ENCODE measurements at regions not wholly inside any gene's neighbourhood (a gene's known extent, or its start where the extent isn't known, plus 50 kb on each side); places are given as distances from the start of the nearest gene placed in this dataset.
"Not testable (repeated sequence)": the region's sequence is repeated elsewhere in the genome, so short reads cannot be mapped to it uniquely, and the experiment has no call there.

DNA sequence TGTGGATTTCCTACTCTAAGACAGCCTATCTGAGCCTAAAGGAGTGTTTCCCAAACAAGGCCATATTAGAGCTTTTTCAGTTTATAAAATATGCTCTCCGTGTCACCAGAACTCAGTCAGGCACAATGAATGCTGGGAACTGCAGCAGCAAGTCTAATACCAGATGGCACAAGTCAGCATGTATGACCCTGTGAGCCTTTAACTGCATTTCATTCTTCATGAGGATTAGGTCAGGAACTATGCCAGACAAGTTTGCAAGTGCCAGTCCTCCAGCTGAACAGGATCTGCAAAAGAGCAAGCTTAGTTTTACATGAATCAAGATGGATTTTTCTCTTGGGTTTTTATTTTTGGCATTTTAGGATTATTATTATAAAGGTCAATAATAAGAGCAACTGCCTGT lies 66.7 kb upstream of the SAMD5 start:
- peak; percentile 18 for DNase-seq (ENCODE audit: low read depth)

DNA sequence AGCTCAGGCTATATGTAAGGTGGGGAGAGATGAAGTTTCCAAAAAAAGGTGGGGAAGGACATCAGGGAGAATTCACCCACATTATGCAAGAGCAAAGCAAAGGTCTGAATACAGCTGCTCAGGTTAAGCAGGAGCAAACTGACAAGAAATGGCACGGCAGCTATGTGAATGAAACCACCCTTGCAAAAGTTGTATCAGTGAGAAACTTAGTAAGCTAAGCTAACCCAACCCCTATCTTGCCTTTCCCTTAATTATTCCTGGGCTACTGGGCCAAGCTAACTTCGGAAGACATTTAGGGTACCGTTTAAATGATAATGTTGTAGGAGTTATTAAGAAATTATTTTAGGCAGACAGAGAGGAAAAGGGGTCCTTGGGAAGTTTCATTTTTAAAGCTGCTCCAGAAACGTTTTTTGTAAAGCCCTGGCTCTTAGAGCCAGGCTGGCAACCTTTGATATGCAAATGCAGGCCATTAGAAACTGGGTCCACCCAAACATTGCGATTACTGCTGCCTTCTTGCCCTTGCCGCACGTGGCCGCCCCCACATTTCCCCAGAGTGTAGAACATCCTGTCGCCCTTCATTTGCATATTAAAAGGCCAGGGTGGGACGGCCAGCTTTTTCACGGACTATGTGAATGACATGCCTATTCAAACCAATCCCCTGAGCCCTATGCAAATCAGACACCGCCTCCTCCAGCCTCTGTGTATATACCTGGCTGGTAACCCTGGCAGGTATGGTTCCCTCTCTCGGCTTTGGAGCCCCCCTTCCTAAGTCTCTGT lies 60.5 kb upstream of the SAMD5 start:
- DNase-seq (ENCODE audit: low read depth) = no peak

DNA sequence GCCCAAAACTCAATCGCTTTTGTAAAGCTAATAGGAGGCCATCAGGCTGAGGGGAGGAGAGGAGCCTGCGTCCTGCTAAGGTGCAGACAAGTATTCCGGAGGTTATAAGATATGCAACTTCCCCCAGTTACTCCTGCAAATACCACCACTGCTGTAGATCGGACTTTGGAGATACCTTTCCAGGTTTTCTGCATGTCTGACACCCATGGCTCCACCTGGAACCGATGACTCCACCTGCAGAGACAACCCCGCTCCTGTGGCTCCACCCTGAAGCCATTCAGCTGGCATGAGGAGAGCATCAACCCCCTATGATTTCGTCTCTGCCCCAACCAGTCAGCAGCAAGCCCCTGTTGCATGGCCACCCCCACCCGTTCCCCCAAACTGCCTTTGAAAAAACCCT lies 59.7 kb upstream of the SAMD5 start:
- no peak for DNase-seq (ENCODE audit: low read depth)

DNA sequence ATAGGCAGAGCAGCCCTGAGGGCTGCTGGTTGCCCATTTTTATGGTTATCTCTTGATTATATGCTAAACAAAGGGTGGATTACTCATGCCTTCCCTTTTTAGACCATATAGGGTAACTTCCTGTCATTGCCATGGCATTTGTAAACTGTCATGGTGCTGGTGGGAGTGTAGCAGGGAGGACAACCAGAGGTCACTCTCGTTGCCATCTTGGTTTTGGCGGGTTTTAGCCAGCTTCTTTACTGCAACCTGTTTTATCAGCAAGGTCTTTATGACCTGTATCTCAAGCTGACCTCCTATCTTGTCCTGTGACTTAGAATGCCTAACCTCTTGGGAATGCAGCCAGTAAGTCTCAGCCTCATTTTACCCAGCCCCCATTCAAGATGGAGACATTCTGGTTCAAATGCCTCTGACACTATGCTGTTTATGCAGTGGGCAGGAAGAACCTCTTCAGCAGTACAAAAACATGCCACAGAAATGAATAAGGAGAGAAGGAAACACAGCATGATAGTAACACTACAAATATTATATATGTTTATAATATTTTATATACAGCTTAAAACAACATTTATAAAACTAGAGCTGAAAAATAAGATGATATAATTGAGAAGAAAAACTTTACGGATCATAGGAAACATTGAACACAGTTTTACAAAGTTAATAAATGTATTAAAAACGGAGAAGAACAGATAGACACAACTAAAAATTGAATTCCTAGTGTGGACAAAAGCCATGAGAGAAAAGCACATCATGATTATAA lies 58.9 kb upstream of the SAMD5 start:
- DNase-seq (ENCODE audit: low read depth) = no peak

DNA sequence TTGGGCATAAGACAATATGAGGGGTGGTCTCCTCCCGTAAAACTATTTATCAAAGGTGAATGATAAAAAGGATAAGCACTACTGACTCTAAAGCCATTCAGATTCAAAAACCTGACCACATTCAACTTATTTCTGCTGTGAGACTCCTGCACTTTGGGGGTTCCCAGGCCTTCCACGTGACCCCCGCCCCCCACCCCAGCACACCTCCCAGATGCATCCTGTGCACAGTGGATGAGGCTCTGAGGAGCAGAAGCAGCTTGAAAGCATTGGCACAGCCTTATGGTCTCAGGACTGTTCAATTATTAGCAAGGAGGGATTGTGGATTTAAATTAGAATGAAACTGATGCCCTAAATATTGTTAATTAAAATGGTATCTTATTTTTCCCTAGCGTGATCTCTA lies 55.1 kb upstream of the SAMD5 start:
- no peak for DNase-seq (ENCODE audit: low read depth)

DNA sequence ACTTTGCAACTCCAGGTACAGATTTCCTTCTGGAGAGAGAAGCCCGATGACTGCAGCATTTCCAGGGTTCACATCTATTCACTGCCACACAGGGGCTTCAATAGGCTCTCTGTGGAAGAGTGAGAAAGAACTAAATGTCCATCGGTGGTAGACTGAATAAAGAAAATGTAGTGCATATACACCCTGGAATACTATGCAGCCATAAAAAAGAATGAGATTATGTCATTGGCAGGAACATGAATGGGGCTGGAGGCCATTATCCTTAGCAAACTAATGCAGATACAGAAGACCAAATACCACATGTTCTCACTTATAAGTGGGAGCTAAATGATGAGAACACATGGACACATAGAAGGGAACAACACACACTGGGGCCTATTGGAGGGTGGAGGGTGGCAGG lies 53.6 kb upstream of the SAMD5 start:
- not testable (repeated sequence) for DNase-seq (ENCODE audit: low read depth)
